ENCODE measurements at regions not wholly inside any gene's neighbourhood (a gene's known extent, or its start where the extent isn't known, plus 50 kb on each side); places are given as distances from the start of the nearest gene placed in this dataset.

- DNase-seq = no peak
Measured at GRCh38 chr16:86919578-86920305, 341.4 kb downstream of the FOXL1 start.

GRCh38 chr16:86921289-86921688 is 342.9 kb downstream of the FOXL1 start:
- DNase-seq = no peak

- no peak for DNase-seq
Measured at GRCh38 chr16:86922311-86922710, 344.0 kb downstream of the FOXL1 start.

- DNase-seq = no peak
Measured at GRCh38 chr16:86923656-86924055, 345.3 kb downstream of the FOXL1 start.

GRCh38 chr16:86924537-86924936 is 346.2 kb downstream of the FOXL1 start:
- no peak for DNase-seq

GRCh38 chr16:86925067-86925791 is 346.9 kb downstream of the FOXL1 start:
- no peak for DNase-seq

- no peak for DNase-seq
Measured at GRCh38 chr16:86926181-86927094, 348.1 kb downstream of the FOXL1 start.

- no peak for DNase-seq
Measured at GRCh38 chr16:86927699-86928098, 349.4 kb downstream of the FOXL1 start.

GRCh38 chr16:86928523-86929011 is 350.2 kb downstream of the FOXL1 start:
- DNase-seq = no peak

GRCh38 chr16:86929057-86929871 is 350.9 kb downstream of the FOXL1 start:
- DNase-seq = no peak

GRCh38 chr16:86930001-86930400 is 351.7 kb downstream of the FOXL1 start:
- DNase-seq = no peak

- DNase-seq = no peak
Measured at GRCh38 chr16:86930663-86931373, 352.5 kb downstream of the FOXL1 start.

- no peak for DNase-seq
Measured at GRCh38 chr16:86931410-86931941, 353.1 kb downstream of the FOXL1 start.

GRCh38 chr16:86932130-86932982 is 354.0 kb downstream of the FOXL1 start:
- no peak for DNase-seq

- DNase-seq = no peak
Measured at GRCh38 chr16:86934581-86935375, 356.4 kb downstream of the FOXL1 start.

- no peak for DNase-seq
Measured at GRCh38 chr16:86939609-86940008, 361.3 kb downstream of the FOXL1 start.

GRCh38 chr16:86941731-86942130 is 363.4 kb downstream of the FOXL1 start:
- DNase-seq = no peak

- DNase-seq = no peak
Measured at GRCh38 chr16:86942151-86943051, 364.1 kb downstream of the FOXL1 start.
